ENCODE measurements at regions not wholly inside any gene's neighbourhood (a gene's known extent, or its start where the extent isn't known, plus 50 kb on each side); places are given as distances from the start of the nearest gene placed in this dataset.

- Histone ChIP-seq H3K27ac (ENCODE audit: insufficient read depth, low read depth, low read length, poor library complexity, severe bottlenecking) (no peak overlapping the region), H3K4me1 (ENCODE audit: control insufficient read depth, insufficient read depth, low read length) (no peaks in the 10 kb centered on the region), H3K36me3 (ENCODE audit: control insufficient read depth, insufficient read depth, low read length) (no peaks in the 10 kb centered on the region), H3K4me3 (ENCODE audit: insufficient read depth, low read depth, low read length) (no peak overlapping the region), H3K9me3 (ENCODE audit: control insufficient read depth, low read length) (no peaks in the 10 kb centered on the region), H3K27me3 (ENCODE audit: control insufficient read depth, insufficient read depth, low read length, poor library complexity, severe bottlenecking) (no peaks in the 10 kb centered on the region)
- WGBS, 2 experiments = 50 to 62% methylated on average over 8 of the region's 8 CpGs
These were observed 263.6 kb downstream of the DUSP10 start for GRCh38 chr1:221478050-221478949.

- Histone ChIP-seq H3K27me3 (ENCODE audit: control insufficient read depth, insufficient read depth, low read length, poor library complexity, severe bottlenecking) (no peaks in the 10 kb centered on the region), H3K27ac (ENCODE audit: insufficient read depth, low read depth, low read length, poor library complexity, severe bottlenecking) (no peak overlapping the region), H3K4me3 (ENCODE audit: insufficient read depth, low read depth, low read length) (no peak overlapping the region), H3K4me1 (ENCODE audit: control insufficient read depth, insufficient read depth, low read length) (no peaks in the 10 kb centered on the region), H3K9me3 (ENCODE audit: control insufficient read depth, low read length) (no peaks in the 10 kb centered on the region), H3K36me3 (ENCODE audit: control insufficient read depth, insufficient read depth, low read length) (no peaks in the 10 kb centered on the region)
- 87% methylated on average over 8 of the region's 8 CpGs for WGBS, 2 experiments
These were observed 253.9 kb downstream of the DUSP10 start for GRCh38 chr1:221487781-221488524.

DNA sequence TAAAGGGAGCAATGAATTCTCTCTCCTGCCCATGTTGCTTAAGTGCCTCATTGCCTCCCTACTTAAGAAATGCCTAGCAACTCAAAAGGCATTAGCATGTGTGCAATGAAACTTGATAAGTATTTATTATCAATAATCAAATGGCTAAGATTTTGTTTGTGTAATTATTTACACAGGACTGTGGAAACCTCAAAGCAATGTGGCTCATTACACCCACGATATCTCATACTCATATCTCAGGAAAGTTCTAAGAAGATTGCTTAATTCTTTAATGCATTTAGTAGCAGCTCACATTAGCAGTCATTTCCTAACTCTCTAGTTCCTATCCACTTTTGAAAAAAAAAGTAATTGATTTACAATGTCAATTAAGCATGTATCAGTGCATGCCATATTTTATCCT is 253.3 kb downstream of the DUSP10 start:
- no peak overlapping the region for H3K27ac ChIP-seq (ENCODE audit: insufficient read depth, low read depth, low read length, poor library complexity, severe bottlenecking)
- H3K9me3 ChIP-seq (ENCODE audit: control insufficient read depth, low read length) = no peaks in the 10 kb centered on the region
- H3K36me3 ChIP-seq (ENCODE audit: control insufficient read depth, insufficient read depth, low read length) = no peaks in the 10 kb centered on the region
- 100% methylated on average over 1 of the region's 1 CpG; no CpG with 5 or more reads in 1 of the 2 experiments for WGBS, 2 experiments
- no peaks in the 10 kb centered on the region for H3K4me1 ChIP-seq (ENCODE audit: control insufficient read depth, insufficient read depth, low read length)
- no peaks in the 10 kb centered on the region for H3K27me3 ChIP-seq (ENCODE audit: control insufficient read depth, insufficient read depth, low read length, poor library complexity, severe bottlenecking)
- H3K4me3 ChIP-seq (ENCODE audit: insufficient read depth, low read depth, low read length) = no peak overlapping the region

GRCh38 chr1:221494670-221495069 is 247.2 kb downstream of the DUSP10 start:
- Histone ChIP-seq H3K4me1 (ENCODE audit: control insufficient read depth, insufficient read depth, low read length) (no peaks in the 10 kb centered on the region), H3K27ac (ENCODE audit: insufficient read depth, low read depth, low read length, poor library complexity, severe bottlenecking) (no peak overlapping the region), H3K9me3 (ENCODE audit: control insufficient read depth, low read length) (no peaks in the 10 kb centered on the region), H3K4me3 (ENCODE audit: insufficient read depth, low read depth, low read length) (no peak overlapping the region), H3K36me3 (ENCODE audit: control insufficient read depth, insufficient read depth, low read length) (no peaks in the 10 kb centered on the region), H3K27me3 (ENCODE audit: control insufficient read depth, insufficient read depth, low read length, poor library complexity, severe bottlenecking) (no peaks in the 10 kb centered on the region)
- 83 to 91% methylated on average over 2 of the region's 2 CpGs for WGBS, 2 experiments

DNA sequence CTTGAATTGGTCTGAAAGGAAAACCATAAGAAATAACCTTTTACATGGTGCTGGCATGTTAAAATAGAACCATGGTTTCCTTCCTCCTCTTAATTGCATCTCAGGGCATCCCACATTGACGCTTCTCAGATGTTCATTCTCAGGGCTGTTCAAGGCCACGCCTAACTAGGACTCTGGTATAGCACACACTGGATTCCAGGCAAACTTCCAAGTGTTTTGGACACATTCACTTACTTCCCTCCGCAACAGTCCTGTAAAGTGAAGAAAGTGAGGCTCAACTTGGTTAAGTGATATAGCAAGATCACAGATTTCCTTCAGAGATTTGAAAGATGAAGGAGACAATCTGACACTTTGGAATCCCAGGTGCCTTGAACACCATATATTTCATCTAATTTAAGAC is 244.8 kb downstream of the DUSP10 start:
- H3K27me3 ChIP-seq (ENCODE audit: control insufficient read depth, insufficient read depth, low read length, poor library complexity, severe bottlenecking) = no peaks in the 10 kb centered on the region
- H3K27ac ChIP-seq (ENCODE audit: insufficient read depth, low read depth, low read length, poor library complexity, severe bottlenecking) = no peak overlapping the region
- no peaks in the 10 kb centered on the region for H3K9me3 ChIP-seq (ENCODE audit: control insufficient read depth, low read length)
- no peak overlapping the region for H3K4me3 ChIP-seq (ENCODE audit: insufficient read depth, low read depth, low read length)
- H3K4me1 ChIP-seq (ENCODE audit: control insufficient read depth, insufficient read depth, low read length) = no peaks in the 10 kb centered on the region
- 91 to 94% methylated on average over 3 of the region's 3 CpGs for WGBS, 2 experiments
- H3K36me3 ChIP-seq (ENCODE audit: control insufficient read depth, insufficient read depth, low read length) = no peaks in the 10 kb centered on the region

- no peaks in the 10 kb centered on the region for H3K27me3 ChIP-seq (ENCODE audit: control insufficient read depth, insufficient read depth, low read length, poor library complexity, severe bottlenecking)
- H3K27ac ChIP-seq (ENCODE audit: insufficient read depth, low read depth, low read length, poor library complexity, severe bottlenecking) = no peak overlapping the region
- no peaks in the 10 kb centered on the region for H3K4me1 ChIP-seq (ENCODE audit: control insufficient read depth, insufficient read depth, low read length)
- no peaks in the 10 kb centered on the region for H3K36me3 ChIP-seq (ENCODE audit: control insufficient read depth, insufficient read depth, low read length)
- 92 to 95% methylated on average over 4 of the region's 4 CpGs for WGBS, 2 experiments
- H3K4me3 ChIP-seq (ENCODE audit: insufficient read depth, low read depth, low read length) = no peak overlapping the region
- H3K9me3 ChIP-seq (ENCODE audit: control insufficient read depth, low read length) = no peaks in the 10 kb centered on the region
These were observed 238.6 kb downstream of the DUSP10 start for GRCh38 chr1:221503268-221503667.

DNA sequence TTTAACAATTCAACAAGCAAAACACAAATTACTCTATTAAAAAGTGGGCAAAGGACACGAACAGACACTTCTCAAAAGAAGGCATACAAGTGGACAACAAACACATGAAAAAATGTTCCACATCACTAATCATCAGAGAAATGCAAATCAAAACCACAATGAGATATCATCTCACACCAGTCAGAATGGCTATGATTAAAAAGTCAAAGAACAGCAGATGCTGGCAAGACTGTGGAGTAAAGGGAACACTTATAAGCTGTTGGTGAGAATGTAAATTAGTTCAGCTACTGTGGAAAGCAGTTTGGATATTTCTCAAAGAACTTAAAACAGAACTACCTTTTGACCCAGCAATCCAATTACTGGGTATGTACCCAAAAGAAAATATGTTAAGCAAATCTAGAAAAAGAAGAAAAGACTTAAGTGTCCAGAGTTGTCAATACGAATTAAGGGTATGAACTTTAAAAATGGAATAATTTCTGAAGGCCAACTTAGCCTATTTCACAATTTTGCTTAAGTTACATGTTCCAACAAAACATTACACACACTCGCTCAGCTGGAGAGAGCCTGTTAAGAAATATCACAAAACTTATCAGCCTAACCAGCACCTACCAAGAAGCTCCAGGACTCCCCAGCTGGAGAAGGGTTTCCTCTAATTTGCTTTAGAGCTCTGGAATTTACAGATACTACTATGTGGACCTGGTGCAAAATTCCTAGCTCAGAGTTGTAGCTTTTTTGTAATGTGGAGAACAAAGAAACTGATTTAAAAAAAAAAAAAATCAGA is 232.1 kb downstream of the DUSP10 start:
- no peak overlapping the region for H3K4me3 ChIP-seq (ENCODE audit: insufficient read depth, low read depth, low read length)
- WGBS, 2 experiments = 90 to 91% methylated on average over 2 to 3 of the region's 3 CpGs

DNA sequence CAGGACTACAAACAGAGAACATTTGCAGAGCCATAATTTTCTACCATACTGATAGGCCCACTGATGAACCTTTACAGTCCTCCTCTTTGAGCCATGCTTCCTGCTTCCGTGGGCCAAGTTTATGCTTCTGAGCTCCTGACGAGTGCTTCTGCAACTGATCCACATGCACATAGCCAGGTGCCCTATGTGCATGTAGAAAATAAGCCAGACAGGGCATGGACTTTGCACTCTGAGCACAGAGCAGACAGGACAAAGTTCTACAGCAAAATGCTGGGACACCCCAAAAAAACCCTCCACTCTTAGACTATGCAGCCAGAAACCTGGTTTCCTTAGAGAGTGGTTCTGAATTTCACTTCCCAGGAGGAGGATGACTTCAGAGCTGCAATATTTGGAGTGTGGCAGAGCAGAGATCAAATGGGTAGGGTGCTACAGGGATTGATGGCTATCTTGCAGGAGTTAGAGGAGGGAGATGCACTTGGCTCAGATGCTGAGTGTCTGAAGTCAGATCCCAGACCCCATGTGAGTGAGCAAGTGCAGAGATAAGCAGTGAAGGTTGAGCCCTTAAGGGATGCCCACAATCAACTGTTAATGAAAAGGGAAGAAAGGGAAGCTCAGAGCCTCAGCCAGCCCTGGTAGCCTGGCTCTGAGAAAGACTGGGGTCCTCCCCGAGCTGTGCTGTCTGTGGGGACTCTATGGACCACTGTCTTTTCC is 230.9 kb downstream of the DUSP10 start:
- no peaks in the 10 kb centered on the region for H3K36me3 ChIP-seq (ENCODE audit: control insufficient read depth, insufficient read depth, low read length)
- no peaks in the 10 kb centered on the region for H3K27me3 ChIP-seq (ENCODE audit: control insufficient read depth, insufficient read depth, low read length, poor library complexity, severe bottlenecking)
- no peaks in the 10 kb centered on the region for H3K4me1 ChIP-seq (ENCODE audit: control insufficient read depth, insufficient read depth, low read length)
- 91 to 92% methylated on average over 3 of the region's 3 CpGs for WGBS, 2 experiments
- H3K27ac ChIP-seq (ENCODE audit: insufficient read depth, low read depth, low read length, poor library complexity, severe bottlenecking) = no peak overlapping the region
- no peaks in the 10 kb centered on the region for H3K9me3 ChIP-seq (ENCODE audit: control insufficient read depth, low read length)
- no peak overlapping the region for H3K4me3 ChIP-seq (ENCODE audit: insufficient read depth, low read depth, low read length)

More for the DNA sequence above, 232.1 kb downstream of the DUSP10 start:
- H3K36me3 ChIP-seq (ENCODE audit: control insufficient read depth, insufficient read depth, low read length) = no peaks in the 10 kb centered on the region
- H3K4me1 ChIP-seq (ENCODE audit: control insufficient read depth, insufficient read depth, low read length) = no peaks in the 10 kb centered on the region
- H3K27ac ChIP-seq (ENCODE audit: insufficient read depth, low read depth, low read length, poor library complexity, severe bottlenecking) = no peak overlapping the region
- H3K27me3 ChIP-seq (ENCODE audit: control insufficient read depth, insufficient read depth, low read length, poor library complexity, severe bottlenecking) = no peaks in the 10 kb centered on the region
- no peaks in the 10 kb centered on the region for H3K9me3 ChIP-seq (ENCODE audit: control insufficient read depth, low read length)

- Histone ChIP-seq H3K27ac (ENCODE audit: insufficient read depth, low read depth, low read length, poor library complexity, severe bottlenecking) (no peak overlapping the region), H3K4me3 (ENCODE audit: insufficient read depth, low read depth, low read length) (no peak overlapping the region), H3K9me3 (ENCODE audit: control insufficient read depth, low read length) (no peaks in the 10 kb centered on the region), H3K4me1 (ENCODE audit: control insufficient read depth, insufficient read depth, low read length) (no peaks in the 10 kb centered on the region), H3K27me3 (ENCODE audit: control insufficient read depth, insufficient read depth, low read length, poor library complexity, severe bottlenecking) (no peaks in the 10 kb centered on the region), H3K36me3 (ENCODE audit: control insufficient read depth, insufficient read depth, low read length) (no peaks in the 10 kb centered on the region)
- WGBS, 2 experiments = 79 to 87% methylated on average over 3 of the region's 3 CpGs
These were observed 230.1 kb downstream of the DUSP10 start for GRCh38 chr1:221511797-221512196.
